IPS-18a (cell line): ENCODE measurements at regions not wholly inside any gene's neighbourhood (a gene's known extent, or its start where the extent isn't known, plus 50 kb on each side); places are given as distances from the start of the nearest gene placed in this dataset.

Source experiments
- H3K27ac ChIP-seq: one replicate; pipeline ENCODE4 v1.5.1; 2013; ENCODE audit warnings: low read length
- H3K27me3 ChIP-seq: one replicate; pipeline ENCODE4 v1.6.1; 2013; ENCODE audit warnings: mild to moderate bottlenecking, low read length; ENCODE audit not compliant: control insufficient read depth, insufficient read depth
- H3K36me3 ChIP-seq: one replicate; pipeline ENCODE4 v1.6.1; 2013; ENCODE audit warnings: low read depth, low read length; ENCODE audit not compliant: control insufficient read depth
- H3K4me1 ChIP-seq: one replicate; pipeline ENCODE4 v1.6.1; 2013; ENCODE audit warnings: low read depth, low read length; ENCODE audit not compliant: control insufficient read depth
- H3K4me3 ChIP-seq: one replicate; pipeline ENCODE4 v1.5.1; 2013; ENCODE audit warnings: low read length
- H3K9ac ChIP-seq: one replicate; pipeline ENCODE4 v1.6.1; 2013; ENCODE audit warnings: mild to moderate bottlenecking, low read length, moderate library complexity
- H3K9me3 ChIP-seq: one replicate; pipeline ENCODE4 v1.6.1; 2013; ENCODE audit warnings: low read depth, low read length; ENCODE audit not compliant: control insufficient read depth

DNA sequence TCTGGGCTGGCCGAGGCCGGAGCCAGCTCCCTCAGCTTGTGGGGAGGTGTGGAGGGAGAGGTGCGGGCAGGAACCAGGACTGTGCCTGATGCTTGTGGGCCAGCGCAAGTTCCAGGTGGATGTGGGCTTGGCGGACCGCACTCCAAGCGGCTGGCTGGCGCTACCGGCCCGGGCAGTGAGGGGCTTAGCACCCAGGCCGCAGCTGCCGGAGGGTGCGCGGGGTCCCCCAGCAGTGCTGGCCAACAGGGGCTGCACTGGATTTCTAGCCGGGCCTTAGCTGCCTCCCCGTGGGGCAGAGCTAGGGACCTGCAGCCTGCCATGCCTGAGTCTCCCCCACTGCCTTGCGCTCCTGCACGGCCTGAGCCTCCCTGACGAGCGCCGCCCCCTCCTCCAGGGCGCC is 242.8 kb downstream of the CCSER2 start:
- peaks cover 26% of the 10 kb centered on the region for H3K4me1 ChIP-seq
- no peak overlapping the region for H3K9ac ChIP-seq
- no peak overlapping the region for H3K4me3 ChIP-seq
- no peaks in the 10 kb centered on the region for H3K27me3 ChIP-seq
- H3K9me3 ChIP-seq: no peaks in the 10 kb centered on the region
- no peak overlapping the region for H3K27ac ChIP-seq
- H3K36me3 ChIP-seq: no peaks in the 10 kb centered on the region

DNA sequence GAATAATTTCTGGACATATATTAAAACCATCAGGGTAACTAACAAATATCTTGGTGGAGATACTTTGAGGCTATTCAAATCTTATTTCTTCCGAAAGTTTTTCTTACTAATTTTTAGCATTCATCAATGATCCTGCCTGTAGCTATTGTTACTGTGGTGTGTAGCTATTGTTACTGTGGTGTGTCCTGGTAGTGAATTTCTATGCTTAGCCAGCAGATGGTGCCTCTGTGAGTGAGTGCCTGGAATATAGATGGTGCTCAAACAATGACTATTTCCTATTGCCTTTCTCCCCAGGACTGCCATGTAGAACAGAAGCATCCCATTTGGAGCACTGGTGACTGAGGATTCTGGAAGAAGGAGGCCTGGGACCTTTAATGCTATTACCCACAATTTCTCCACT is 245.7 kb downstream of the CCSER2 start:
- Histone ChIP-seq H3K27me3 (no peaks in the 10 kb centered on the region), H3K4me1 (peaks cover 2% of the 10 kb centered on the region), H3K9ac (no peak overlapping the region), H3K9me3 (no peaks in the 10 kb centered on the region), H3K27ac (no peak overlapping the region), H3K4me3 (no peak overlapping the region), H3K36me3 (no peaks in the 10 kb centered on the region)

DNA sequence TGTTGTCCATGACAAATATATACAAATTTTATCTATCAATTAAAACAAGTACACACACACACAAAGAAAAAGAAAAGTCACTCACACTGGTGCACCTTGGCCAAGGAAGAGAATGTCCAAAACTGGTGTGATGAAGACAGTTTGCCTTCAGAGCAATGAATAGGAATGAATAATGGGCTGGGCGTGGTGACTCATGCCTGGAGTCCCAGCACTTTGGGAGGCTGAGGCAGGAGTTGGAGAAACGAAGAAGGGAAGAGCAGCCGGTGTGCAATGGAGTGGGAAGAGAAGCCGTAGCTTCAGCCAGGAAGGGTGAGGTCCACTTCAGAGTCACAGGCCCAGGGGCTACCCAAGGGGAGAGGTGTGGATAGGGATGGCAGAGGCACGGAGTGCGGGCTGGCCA is 253.6 kb downstream of the CCSER2 start:
- H3K4me1 ChIP-seq: peaks cover 8% of the 10 kb centered on the region
- H3K27ac ChIP-seq: no peak overlapping the region
- H3K4me3 ChIP-seq: no peak overlapping the region
- H3K9ac ChIP-seq: no peak overlapping the region
- no peaks in the 10 kb centered on the region for H3K27me3 ChIP-seq
- H3K9me3 ChIP-seq: no peaks in the 10 kb centered on the region
- no peaks in the 10 kb centered on the region for H3K36me3 ChIP-seq

GRCh38 chr10:84583501-84583900 is 255.1 kb downstream of the CCSER2 start:
- Histone ChIP-seq H3K36me3 (no peaks in the 10 kb centered on the region), H3K9ac (no peak overlapping the region), H3K4me3 (no peak overlapping the region), H3K27ac (no peak overlapping the region), H3K9me3 (no peaks in the 10 kb centered on the region), H3K27me3 (no peaks in the 10 kb centered on the region), H3K4me1 (peaks cover 23% of the 10 kb centered on the region)

- Histone ChIP-seq H3K27me3 (no peaks in the 10 kb centered on the region), H3K9me3 (no peaks in the 10 kb centered on the region), H3K4me1 (peaks cover 23% of the 10 kb centered on the region), H3K27ac (no peak overlapping the region), H3K36me3 (no peaks in the 10 kb centered on the region), H3K9ac (no peak overlapping the region), H3K4me3 (no peak overlapping the region)
Observed at GRCh38 chr10:84587789-84588188, 259.4 kb downstream of the CCSER2 start.

- H3K27ac ChIP-seq: no peak overlapping the region
- H3K9ac ChIP-seq: no peak overlapping the region
- no peaks in the 10 kb centered on the region for H3K27me3 ChIP-seq
- no peaks in the 10 kb centered on the region for H3K9me3 ChIP-seq
- H3K36me3 ChIP-seq: no peaks in the 10 kb centered on the region
- H3K4me3 ChIP-seq: no peak overlapping the region
- H3K4me1 ChIP-seq: peaks cover 23% of the 10 kb centered on the region
Observed at GRCh38 chr10:84588426-84588825, 260.0 kb downstream of the CCSER2 start.

- Histone ChIP-seq H3K9me3 (no peaks in the 10 kb centered on the region), H3K4me1 (peaks cover 18% of the 10 kb centered on the region), H3K27me3 (no peaks in the 10 kb centered on the region)
Observed at GRCh38 chr10:84588971-84589370, 260.6 kb downstream of the CCSER2 start.

GRCh38 chr10:84589526-84590205 is 261.3 kb downstream of the CCSER2 start:
- peaks cover 18% of the 10 kb centered on the region for H3K4me1 ChIP-seq
- no peak overlapping the region for H3K9ac ChIP-seq
- H3K27me3 ChIP-seq: no peaks in the 10 kb centered on the region
- H3K4me3 ChIP-seq: no peak overlapping the region
- no peaks in the 10 kb centered on the region for H3K36me3 ChIP-seq
- H3K27ac ChIP-seq: no peak overlapping the region
- H3K9me3 ChIP-seq: no peaks in the 10 kb centered on the region

More at GRCh38 chr10:84588971-84589370, 260.6 kb downstream of the CCSER2 start:
- no peak overlapping the region for H3K27ac ChIP-seq
- no peak overlapping the region for H3K9ac ChIP-seq
- no peaks in the 10 kb centered on the region for H3K36me3 ChIP-seq
- no peak overlapping the region for H3K4me3 ChIP-seq

- Histone ChIP-seq H3K27me3 (no peaks in the 10 kb centered on the region), H3K9me3 (no peaks in the 10 kb centered on the region), H3K4me3 (no peak overlapping the region), H3K36me3 (no peaks in the 10 kb centered on the region), H3K4me1 (peaks cover 18% of the 10 kb centered on the region), H3K9ac (no peak overlapping the region), H3K27ac (no peak overlapping the region)
Observed at GRCh38 chr10:84590327-84591193, 262.2 kb downstream of the CCSER2 start.

DNA sequence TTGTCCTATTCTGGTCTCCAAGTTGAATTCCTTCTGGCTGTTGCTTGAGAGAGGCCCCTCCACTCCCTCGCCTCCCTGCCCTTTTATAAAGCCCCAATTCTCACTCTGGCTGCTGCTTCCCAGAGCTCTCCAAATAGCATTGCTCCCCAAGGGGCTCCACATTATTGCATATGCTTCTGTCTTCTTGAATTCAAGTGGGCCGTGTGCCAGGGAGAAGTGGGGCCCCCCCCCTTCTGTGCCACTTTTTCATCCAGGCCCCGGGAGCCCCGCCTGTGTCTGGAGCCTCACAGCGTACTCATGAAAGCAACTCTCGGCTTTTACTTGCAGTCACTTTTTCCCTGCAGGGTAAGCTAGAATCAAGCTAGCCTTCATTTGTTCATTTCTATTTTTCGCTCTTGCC is 265.1 kb downstream of the CCSER2 start:
- no peaks in the 10 kb centered on the region for H3K4me1 ChIP-seq

GRCh38 chr10:84596585-84596984 is 268.2 kb downstream of the CCSER2 start:
- Histone ChIP-seq H3K36me3 (no peaks in the 10 kb centered on the region), H3K4me1 (no peaks in the 10 kb centered on the region), H3K9ac (no peak overlapping the region), H3K9me3 (no peaks in the 10 kb centered on the region), H3K27ac (no peak overlapping the region), H3K4me3 (no peak overlapping the region), H3K27me3 (peaks cover under 1% of the 10 kb centered on the region)

More for the DNA sequence above, 265.1 kb downstream of the CCSER2 start:
- Histone ChIP-seq H3K4me3 (no peak overlapping the region), H3K9ac (no peak overlapping the region), H3K27me3 (no peaks in the 10 kb centered on the region), H3K9me3 (no peaks in the 10 kb centered on the region), H3K36me3 (no peaks in the 10 kb centered on the region), H3K27ac (no peak overlapping the region)
